WI38 (cell line): ENCODE measurements at regions not wholly inside any gene's neighbourhood (a gene's known extent, or its start where the extent isn't known, plus 50 kb on each side); places are given as distances from the start of the nearest gene placed in this dataset.

Experiments used
- H3K4me3 ChIP-seq: 2 replicates; pipeline ENCODE4 v1.5.1; 2011; ENCODE audit warnings: low read depth, mild to moderate bottlenecking, control low read depth, low read length
- CTCF ChIP-seq: IDR thresholded peaks from 2 replicates; pipeline ENCODE4 v1.5.1; 2012; ENCODE audit warnings: low read depth, mild to moderate bottlenecking, control low read depth, low read length

GRCh38 chr18:37671530-37671929, 105.9 kb upstream of the CELF4 start:
- no peak for TF ChIP-seq CTCF
- H3K4me3 ChIP-seq, result no peak overlapping the region

DNA sequence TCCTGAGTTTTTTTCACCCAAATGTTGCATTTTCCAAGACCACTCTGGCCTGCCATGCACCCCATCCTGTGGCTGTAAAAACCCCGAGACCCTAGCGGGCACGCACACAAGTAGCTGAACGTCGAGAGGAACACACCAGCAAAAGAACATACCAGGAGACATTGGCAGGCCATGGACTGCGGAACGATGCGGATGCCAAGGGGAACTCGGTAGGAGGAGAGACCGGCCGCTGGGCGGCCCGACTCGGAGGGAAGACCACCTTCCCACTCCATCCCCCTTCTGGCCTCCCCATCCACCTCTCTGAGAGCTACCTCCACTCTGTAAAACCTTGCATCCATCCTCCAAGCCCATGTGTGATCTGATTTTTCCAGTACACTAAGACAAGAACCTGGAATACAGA, 105.5 kb upstream of the CELF4 start:
- H3K4me3 ChIP-seq, result no peak overlapping the region

DNA sequence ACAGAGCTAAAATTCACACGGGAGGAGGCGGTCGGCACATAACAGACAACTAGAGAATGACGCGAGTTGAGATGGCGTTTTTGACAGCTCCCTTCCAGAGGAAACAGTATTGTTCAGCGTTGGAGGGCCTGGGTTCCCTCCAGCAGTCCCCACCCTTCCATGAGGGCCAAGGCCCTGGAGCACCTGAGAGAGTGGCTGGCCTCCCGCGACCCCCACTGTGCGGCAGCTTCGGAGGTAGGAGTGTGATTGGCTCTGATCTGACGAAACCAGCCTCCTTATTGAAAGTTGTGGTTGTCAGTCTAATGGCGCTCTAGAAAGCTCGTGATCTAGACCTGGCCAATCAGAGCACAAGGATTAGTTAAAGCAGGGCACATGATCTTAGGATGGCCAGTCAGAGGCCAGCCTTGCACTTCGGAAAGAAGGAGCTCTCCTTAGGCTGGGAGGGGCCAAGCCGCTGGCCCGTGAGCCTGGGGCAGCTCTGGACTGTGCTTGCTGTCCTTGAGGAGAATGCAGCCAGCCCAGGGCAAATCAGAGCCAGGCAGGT, 104.5 kb upstream of the CELF4 start:
- TF ChIP-seq CTCF, result no peak

More for the DNA sequence above, 105.5 kb upstream of the CELF4 start:
- TF ChIP-seq CTCF, result no peak

GRCh38 chr18:37668971-37669747, 103.6 kb upstream of the CELF4 start:
- no peak overlapping the region for H3K4me3 ChIP-seq
- TF ChIP-seq CTCF, result no peak

More for the DNA sequence above, 104.5 kb upstream of the CELF4 start:
- H3K4me3 ChIP-seq, result no peak overlapping the region

- no peak for TF ChIP-seq CTCF
- H3K4me3 ChIP-seq, result no peak overlapping the region
Observed at GRCh38 chr18:37667836-37668235, 102.2 kb upstream of the CELF4 start.

DNA sequence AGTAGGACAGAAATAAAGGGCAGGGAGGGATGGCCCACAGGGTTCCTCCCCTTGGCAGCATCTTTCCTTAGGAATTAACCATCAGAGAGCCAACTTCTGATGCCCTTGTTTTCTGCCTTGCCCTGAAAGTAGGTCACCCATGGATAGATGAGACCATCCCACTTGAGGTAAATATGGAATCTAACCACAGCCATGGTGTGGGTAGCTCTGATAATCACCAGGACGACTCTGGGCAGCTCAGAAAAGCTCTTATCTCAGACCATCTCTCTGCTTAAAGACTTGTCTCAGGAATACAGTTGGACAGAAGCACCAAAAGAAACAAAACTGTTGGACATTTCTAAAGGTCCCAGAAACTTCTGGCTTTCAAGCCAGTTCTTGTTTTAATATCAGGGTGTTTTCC, 101.4 kb upstream of the CELF4 start:
- H3K4me3 ChIP-seq, result no peak overlapping the region
- no peak for TF ChIP-seq CTCF

DNA sequence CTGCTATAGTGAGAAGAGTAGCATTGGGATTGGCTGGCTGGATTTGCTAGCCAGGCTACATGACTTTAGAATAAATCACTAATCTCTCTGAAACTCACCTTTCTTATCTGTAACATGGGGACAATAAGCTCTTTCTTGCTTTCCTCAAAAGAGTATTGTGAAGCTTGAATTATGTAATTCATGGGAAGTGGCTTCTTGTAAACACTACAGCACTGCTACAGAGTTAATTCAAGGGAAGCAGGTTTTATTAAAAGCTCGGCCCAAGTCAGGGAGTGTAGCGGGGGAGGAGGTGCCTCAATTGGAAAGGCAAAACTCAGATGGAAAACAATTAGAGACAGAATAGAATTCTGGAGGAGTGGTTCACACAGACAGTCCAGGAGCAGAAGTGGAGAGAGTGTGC, 100.9 kb upstream of the CELF4 start:
- no peak overlapping the region for H3K4me3 ChIP-seq
- TF ChIP-seq CTCF, result no peak
